BJ (cell line): ENCODE measurements at regions not wholly inside any gene's neighbourhood (a gene's known extent, or its start where the extent isn't known, plus 50 kb on each side); places are given as distances from the start of the nearest gene placed in this dataset.

ENCODE experiments used
- CTCF ChIA-PET: fragments of 350-600 bp; formaldehyde crosslinking; extraction: SDS; loops from one replicate; lab custom pipeline; 2021; ENCODE audit warnings: antibody characterized with exemption, inconsistent platforms; lab: Yijun Ruan, JAX
- POLR2A ChIA-PET: fragments of 300-600 bp; sonication (Branson Sonifier 250); formaldehyde crosslinking; extraction: SDS; loops from one replicate; lab custom pipeline; 2021; ENCODE audit warnings: antibody characterized with exemption; lab: Charles Lee
- DNase-seq: peaks from one replicate; pipeline ENCODE4 v3.0.0-alpha.2; 2011; ENCODE audit warnings: low read depth
- H3K27me3 ChIP-seq: 2 replicates; pipeline ENCODE4 v1.6.0; 2011; ENCODE audit warnings: low read length; ENCODE audit not compliant: control insufficient read depth, insufficient read depth
- H3K36me3 ChIP-seq: 2 replicates; pipeline ENCODE4 v1.5.1; 2011; ENCODE audit warnings: low read length; ENCODE audit not compliant: control insufficient read depth, insufficient read depth
- H3K4me3 ChIP-seq: 2 replicates; pipeline ENCODE4 v1.5.1; 2011; ENCODE audit warnings: low read depth, mild to moderate bottlenecking, control low read depth, low read length
- CTCF ChIP-seq: IDR thresholded peaks from 2 replicates; pipeline ENCODE4 v1.5.1; 2011; ENCODE audit warnings: low read depth, mild to moderate bottlenecking, control low read depth, inconsistent platforms, low read length, moderate library complexity; ENCODE audit not compliant: insufficient read depth

DNA sequence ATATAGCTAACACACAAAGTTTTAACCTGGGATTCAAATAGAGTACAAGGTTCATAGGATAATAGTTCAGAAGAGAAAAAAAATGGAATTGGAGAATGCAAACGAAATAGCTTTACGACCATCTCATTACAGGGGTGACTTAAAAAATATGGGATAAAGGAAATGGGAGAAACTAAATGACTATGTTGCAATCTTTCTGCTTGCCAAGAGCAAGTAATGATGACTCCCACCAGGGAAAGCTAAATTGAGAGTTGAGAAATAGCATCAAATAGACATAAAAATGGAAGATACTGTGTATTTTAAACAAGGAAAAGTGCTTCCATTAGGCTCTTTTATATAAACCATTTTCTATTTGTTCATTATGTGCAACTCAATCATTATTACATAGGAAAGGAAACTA is 155.7 kb upstream of the ATXN7L3B start:
- CTCF ChIA-PET: no interaction called here
- POLR2A ChIA-PET: no interaction called here
- H3K36me3 ChIP-seq: no peaks in the 10 kb centered on the region

DNA sequence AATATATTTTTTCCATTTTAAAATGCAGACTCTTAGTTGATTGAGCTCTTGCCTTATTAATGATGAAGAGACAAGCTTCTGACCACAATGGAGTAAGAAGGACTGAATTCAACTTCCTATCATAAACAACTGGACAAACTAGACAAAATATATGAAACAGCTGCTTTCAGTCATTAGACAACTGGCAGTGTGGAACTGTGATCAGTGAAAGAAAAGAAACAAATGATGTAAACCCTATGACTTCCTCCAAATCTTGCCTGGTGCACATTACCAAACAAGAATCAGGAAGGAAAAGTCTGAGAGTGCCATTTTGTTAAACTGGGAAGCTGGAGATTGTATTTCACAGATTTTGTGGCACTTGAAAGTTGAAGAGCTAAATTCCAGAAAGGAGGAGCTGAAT is 154.7 kb upstream of the ATXN7L3B start:
- Histone ChIP-seq H3K27me3 (no peaks in the 10 kb centered on the region), H3K4me3 (no peak overlapping the region), H3K36me3 (no peaks in the 10 kb centered on the region)
- no peak for DNase-seq
- ChIA-PET POLR2A (no interaction called here), CTCF (no interaction called here)
- no peak for TF ChIP-seq CTCF

More for the DNA sequence above, 155.7 kb upstream of the ATXN7L3B start:
- H3K4me3 ChIP-seq: no peak overlapping the region
- no peak for DNase-seq
- TF ChIP-seq CTCF: no peak
- no peaks in the 10 kb centered on the region for H3K27me3 ChIP-seq

- no peak for DNase-seq
- Histone ChIP-seq H3K4me3 (no peak overlapping the region), H3K27me3 (no peaks in the 10 kb centered on the region), H3K36me3 (no peaks in the 10 kb centered on the region)
- CTCF ChIA-PET: no interaction called here
- no peak for TF ChIP-seq CTCF
- POLR2A ChIA-PET: no interaction called here
Measured at GRCh38 chr12:74391283-74391682, 146.4 kb upstream of the ATXN7L3B start.

- CTCF ChIA-PET: no interaction called here
- POLR2A ChIA-PET: no interaction called here
- no peak for TF ChIP-seq CTCF
- Histone ChIP-seq H3K27me3 (no peaks in the 10 kb centered on the region), H3K4me3 (no peak overlapping the region), H3K36me3 (no peaks in the 10 kb centered on the region)
- no peak for DNase-seq
Measured at GRCh38 chr12:74393272-74393671, 144.4 kb upstream of the ATXN7L3B start.

DNA sequence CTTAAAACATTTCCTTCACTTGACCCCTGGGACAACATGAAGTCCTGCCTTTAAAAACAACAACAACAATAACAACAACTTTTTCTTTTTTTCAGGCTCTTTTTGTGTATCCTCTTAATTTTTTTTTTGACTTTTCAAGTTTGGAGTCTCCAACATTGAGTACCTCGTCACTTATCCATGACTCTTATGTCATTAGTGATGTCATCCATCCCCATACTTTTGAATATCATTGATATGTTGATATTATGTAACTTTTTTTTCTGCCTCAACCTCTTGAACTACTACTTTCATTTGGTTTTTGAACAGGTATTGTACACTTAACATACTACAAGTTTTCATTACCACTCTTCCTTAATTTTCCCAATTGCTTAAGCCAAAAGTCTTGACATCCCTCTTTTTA is 143.0 kb upstream of the ATXN7L3B start:
- Histone ChIP-seq H3K27me3 (no peaks in the 10 kb centered on the region), H3K36me3 (no peaks in the 10 kb centered on the region), H3K4me3 (no peak overlapping the region)
- CTCF ChIA-PET: no interaction called here
- no peak for TF ChIP-seq CTCF
- no peak for DNase-seq
- POLR2A ChIA-PET: no interaction called here
